ENCODE measurements at regions not wholly inside any gene's neighbourhood (a gene's known extent, or its start where the extent isn't known, plus 50 kb on each side); places are given as distances from the start of the nearest gene placed in this dataset.

DNA sequence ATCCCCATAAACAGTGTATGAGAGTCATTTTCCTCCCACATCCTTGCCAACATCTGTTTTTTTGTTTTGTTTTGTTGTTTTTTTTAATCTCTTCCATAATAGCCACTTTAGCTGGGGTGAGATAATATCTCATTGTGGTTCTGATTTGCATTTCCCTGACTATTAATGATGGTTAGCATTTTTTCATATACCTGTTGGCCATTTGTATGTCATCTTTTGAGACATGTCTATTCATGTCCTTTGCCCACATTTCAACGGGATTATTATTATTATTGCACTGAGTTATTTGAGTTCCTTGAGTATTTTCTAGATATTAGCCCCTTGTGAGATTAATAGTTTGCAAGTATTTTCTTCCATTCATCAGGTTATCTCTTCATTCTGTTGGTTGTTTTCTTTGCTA lies 223.3 kb downstream of the LPIN1 start:
- no peak for DNase-seq
- H3K4me3 ChIP-seq, result no peak overlapping the region
- TF ChIP-seq POLR2AphosphoS5 (IDR thresholded peaks at IDR 0.05) (no peak), POLR2A (IDR thresholded peaks at IDR 0.05) (no peak), EP300 (IDR thresholded peaks at IDR 0.05) (no peak)
- TF ChIP-seq, protein P1, sequence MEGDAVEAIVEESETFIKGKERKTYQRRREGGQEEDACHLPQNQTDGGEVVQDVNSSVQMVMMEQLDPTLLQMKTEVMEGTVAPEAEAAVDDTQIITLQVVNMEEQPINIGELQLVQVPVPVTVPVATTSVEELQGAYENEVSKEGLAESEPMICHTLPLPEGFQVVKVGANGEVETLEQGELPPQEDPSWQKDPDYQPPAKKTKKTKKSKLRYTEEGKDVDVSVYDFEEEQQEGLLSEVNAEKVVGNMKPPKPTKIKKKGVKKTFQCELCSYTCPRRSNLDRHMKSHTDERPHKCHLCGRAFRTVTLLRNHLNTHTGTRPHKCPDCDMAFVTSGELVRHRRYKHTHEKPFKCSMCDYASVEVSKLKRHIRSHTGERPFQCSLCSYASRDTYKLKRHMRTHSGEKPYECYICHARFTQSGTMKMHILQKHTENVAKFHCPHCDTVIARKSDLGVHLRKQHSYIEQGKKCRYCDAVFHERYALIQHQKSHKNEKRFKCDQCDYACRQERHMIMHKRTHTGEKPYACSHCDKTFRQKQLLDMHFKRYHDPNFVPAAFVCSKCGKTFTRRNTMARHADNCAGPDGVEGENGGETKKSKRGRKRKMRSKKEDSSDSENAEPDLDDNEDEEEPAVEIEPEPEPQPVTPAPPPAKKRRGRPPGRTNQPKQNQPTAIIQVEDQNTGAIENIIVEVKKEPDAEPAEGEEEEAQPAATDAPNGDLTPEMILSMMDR (IDR thresholded peaks at IDR 0.05), result no peak
- no peak overlapping the region for H3K27ac ChIP-seq
- intact Hi-C loops (cut with DNase I), result no loop called here
- WGBS, 2 donors, result 88 to 93% methylated on average over 1 of the region's 1 CpG
- no peaks in the 10 kb centered on the region for H3K36me3 ChIP-seq
- H3K4me1 ChIP-seq, result peaks cover 0 to 10% (median 9%) of the 10 kb centered on the region in 4 donors
- H3K27me3 ChIP-seq, result no peaks in the 10 kb centered on the region
- H3K9me3 ChIP-seq, result peaks cover 0 to 5% (median 3%) of the 10 kb centered on the region in 4 donors

GRCh38 chr2:11974573-11974972 lies 228.1 kb downstream of the LPIN1 start:
- Histone ChIP-seq H3K27ac (no peak overlapping the region), H3K36me3 (no peaks in the 10 kb centered on the region), H3K27me3 (no peaks in the 10 kb centered on the region), H3K9me3 (peaks cover 0 to 5% (median 3%) of the 10 kb centered on the region in 4 donors), H3K4me3 (no peak overlapping the region), H3K4me1 (no peaks in the 10 kb centered on the region)
- TF ChIP-seq POLR2AphosphoS5 (IDR thresholded peaks at IDR 0.05) (no peak), POLR2A (IDR thresholded peaks at IDR 0.05) (no peak), EP300 (IDR thresholded peaks at IDR 0.05) (no peak)
- TF ChIP-seq, protein P1 (IDR thresholded peaks at IDR 0.05), result no peak
- 60 to 96% methylated on average over 1 of the region's 1 CpG for WGBS, 2 donors
- intact Hi-C loops (cut with DNase I), result no loop called here
- no peak for DNase-seq

DNA sequence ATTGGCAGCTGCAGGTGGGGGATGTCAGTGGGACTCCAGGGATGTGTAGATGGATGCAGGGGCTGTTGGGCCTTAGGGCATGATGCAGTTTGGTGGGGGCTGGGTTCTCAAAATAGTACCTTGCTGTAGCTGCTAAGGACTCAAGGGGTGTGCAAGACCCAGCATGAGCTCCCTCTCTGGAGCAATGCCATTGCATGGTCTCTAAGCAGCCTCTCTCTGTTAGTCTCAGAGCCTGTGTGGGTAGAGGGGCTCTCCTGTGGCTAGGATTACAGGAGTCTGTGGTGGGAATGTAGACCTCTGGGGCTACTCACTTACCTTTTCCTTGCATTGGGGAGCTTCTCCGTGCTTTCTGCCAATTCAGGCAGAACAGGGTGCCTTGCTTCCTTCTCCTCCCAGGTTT lies 228.9 kb downstream of the LPIN1 start:
- H3K36me3 ChIP-seq, result no peaks in the 10 kb centered on the region
- H3K9me3 ChIP-seq, result peaks cover 0 to 5% (median 3%) of the 10 kb centered on the region in 4 donors
- no peaks in the 10 kb centered on the region for H3K4me1 ChIP-seq
- intact Hi-C loops (cut with DNase I), result no loop called here
- DNase-seq, result no peak
- 63 to 100% methylated on average over 1 of the region's 1 CpG for WGBS, 2 donors
- no peaks in the 10 kb centered on the region for H3K27me3 ChIP-seq
- TF ChIP-seq EP300 (IDR thresholded peaks at IDR 0.05) (no peak), POLR2A (IDR thresholded peaks at IDR 0.05) (no peak), POLR2AphosphoS5 (IDR thresholded peaks at IDR 0.05) (no peak)
- TF ChIP-seq, protein P1 (IDR thresholded peaks at IDR 0.05), result no peak
- no peak overlapping the region for H3K27ac ChIP-seq
- no peak overlapping the region for H3K4me3 ChIP-seq

- intact Hi-C loops (cut with DNase I), result no loop called here
- Histone ChIP-seq H3K36me3 (no peaks in the 10 kb centered on the region), H3K27me3 (no peaks in the 10 kb centered on the region), H3K4me1 (no peaks in the 10 kb centered on the region), H3K9me3 (peaks cover 0 to 5% (median 3%) of the 10 kb centered on the region in 4 donors), H3K4me3 (no peak overlapping the region), H3K27ac (no peak overlapping the region)
- TF ChIP-seq, protein P1 (IDR thresholded peaks at IDR 0.05), result no peak
- TF ChIP-seq EP300 (IDR thresholded peaks at IDR 0.05) (no peak), POLR2A (IDR thresholded peaks at IDR 0.05) (no peak), POLR2AphosphoS5 (IDR thresholded peaks at IDR 0.05) (no peak)
- DNase-seq, result no peak
Measured at GRCh38 chr2:11976073-11976472, 229.6 kb downstream of the LPIN1 start.
